ENCODE measurements at regions not wholly inside any gene's neighbourhood (a gene's known extent, or its start where the extent isn't known, plus 50 kb on each side); places are given as distances from the start of the nearest gene placed in this dataset.

GRCh38 chr14:51520087-51520486 is 131.6 kb upstream of the FRMD6 start:
- DNase-seq (ENCODE audit: low read depth, low spot score), result no peak
- TF ChIP-seq SUZ12 (IDR thresholded peaks at IDR 0.05; ENCODE audit: extremely low read depth, insufficient read depth, insufficient read length), result no peak
- no peak for TF ChIP-seq YY1 (IDR thresholded peaks at IDR 0.05; ENCODE audit: insufficient read depth, insufficient read length)
- no peak for TF ChIP-seq ZNF274 (IDR thresholded peaks at IDR 0.05; ENCODE audit: low read depth, low read length)
- Histone ChIP-seq H3K9ac (ENCODE audit: insufficient read length, low read depth) (no peak overlapping the region), H3K27me3 (ENCODE audit: insufficient read depth, insufficient read length) (no peaks in the 10 kb centered on the region), H3K9me3 (ENCODE audit: insufficient read depth, low read length) (no peaks in the 10 kb centered on the region), H3K4me3 (ENCODE audit: insufficient read length, low read depth) (no peak overlapping the region), H3K4me1 (ENCODE audit: insufficient read depth, insufficient read length) (no peaks in the 10 kb centered on the region), H3K36me3 (ENCODE audit: insufficient read depth, insufficient read length, low read length) (no peaks in the 10 kb centered on the region)

- Histone ChIP-seq H3K4me3 (ENCODE audit: insufficient read length, low read depth) (no peak overlapping the region), H3K9me3 (ENCODE audit: insufficient read depth, low read length) (no peaks in the 10 kb centered on the region), H3K9ac (ENCODE audit: insufficient read length, low read depth) (no peak overlapping the region), H3K36me3 (ENCODE audit: insufficient read depth, insufficient read length, low read length) (no peaks in the 10 kb centered on the region), H3K27me3 (ENCODE audit: insufficient read depth, insufficient read length) (no peaks in the 10 kb centered on the region), H3K4me1 (ENCODE audit: insufficient read depth, insufficient read length) (no peaks in the 10 kb centered on the region)
- no peak for DNase-seq (ENCODE audit: low read depth, low spot score)
- TF ChIP-seq YY1 (IDR thresholded peaks at IDR 0.05; ENCODE audit: insufficient read depth, insufficient read length), result no peak
- no peak for TF ChIP-seq SUZ12 (IDR thresholded peaks at IDR 0.05; ENCODE audit: extremely low read depth, insufficient read depth, insufficient read length)
- no peak for TF ChIP-seq ZNF274 (IDR thresholded peaks at IDR 0.05; ENCODE audit: low read depth, low read length)
Measured at GRCh38 chr14:51521764-51522163, 129.9 kb upstream of the FRMD6 start.

- Histone ChIP-seq H3K9ac (ENCODE audit: insufficient read length, low read depth) (no peak overlapping the region), H3K4me3 (ENCODE audit: insufficient read length, low read depth) (no peak overlapping the region), H3K9me3 (ENCODE audit: insufficient read depth, low read length) (no peaks in the 10 kb centered on the region), H3K27me3 (ENCODE audit: insufficient read depth, insufficient read length) (no peaks in the 10 kb centered on the region), H3K4me1 (ENCODE audit: insufficient read depth, insufficient read length) (no peaks in the 10 kb centered on the region), H3K36me3 (ENCODE audit: insufficient read depth, insufficient read length, low read length) (no peaks in the 10 kb centered on the region)
- DNase-seq (ENCODE audit: low read depth, low spot score), result no peak
- TF ChIP-seq SUZ12 (IDR thresholded peaks at IDR 0.05; ENCODE audit: extremely low read depth, insufficient read depth, insufficient read length) (no peak), ZNF274 (IDR thresholded peaks at IDR 0.05; ENCODE audit: low read depth, low read length) (no peak), YY1 (IDR thresholded peaks at IDR 0.05; ENCODE audit: insufficient read depth, insufficient read length) (no peak)
Measured at GRCh38 chr14:51523243-51523642, 128.5 kb upstream of the FRMD6 start.

GRCh38 chr14:51525739-51526138 is 126.0 kb upstream of the FRMD6 start:
- Histone ChIP-seq H3K36me3 (ENCODE audit: insufficient read depth, insufficient read length, low read length) (no peaks in the 10 kb centered on the region), H3K9ac (ENCODE audit: insufficient read length, low read depth) (no peak overlapping the region), H3K27me3 (ENCODE audit: insufficient read depth, insufficient read length) (no peaks in the 10 kb centered on the region), H3K4me1 (ENCODE audit: insufficient read depth, insufficient read length) (no peaks in the 10 kb centered on the region), H3K9me3 (ENCODE audit: insufficient read depth, low read length) (no peaks in the 10 kb centered on the region), H3K4me3 (ENCODE audit: insufficient read length, low read depth) (no peak overlapping the region)
- TF ChIP-seq YY1 (IDR thresholded peaks at IDR 0.05; ENCODE audit: insufficient read depth, insufficient read length), result no peak
- no peak for TF ChIP-seq ZNF274 (IDR thresholded peaks at IDR 0.05; ENCODE audit: low read depth, low read length)
- no peak for TF ChIP-seq SUZ12 (IDR thresholded peaks at IDR 0.05; ENCODE audit: extremely low read depth, insufficient read depth, insufficient read length)
- no peak for DNase-seq (ENCODE audit: low read depth, low spot score)

- no peak for DNase-seq (ENCODE audit: low read depth, low spot score)
- TF ChIP-seq YY1 (IDR thresholded peaks at IDR 0.05; ENCODE audit: insufficient read depth, insufficient read length) (no peak), ZNF274 (IDR thresholded peaks at IDR 0.05; ENCODE audit: low read depth, low read length) (no peak), SUZ12 (IDR thresholded peaks at IDR 0.05; ENCODE audit: extremely low read depth, insufficient read depth, insufficient read length) (no peak)
- no peak overlapping the region for H3K4me3 ChIP-seq (ENCODE audit: insufficient read length, low read depth)
Measured at GRCh38 chr14:51527073-51527472, 124.6 kb upstream of the FRMD6 start.

GRCh38 chr14:51529736-51530135 is 122.0 kb upstream of the FRMD6 start:
- Histone ChIP-seq H3K9me3 (ENCODE audit: insufficient read depth, low read length) (no peaks in the 10 kb centered on the region), H3K4me1 (ENCODE audit: insufficient read depth, insufficient read length) (no peaks in the 10 kb centered on the region), H3K4me3 (ENCODE audit: insufficient read length, low read depth) (no peak overlapping the region), H3K9ac (ENCODE audit: insufficient read length, low read depth) (no peak overlapping the region), H3K27me3 (ENCODE audit: insufficient read depth, insufficient read length) (no peaks in the 10 kb centered on the region), H3K36me3 (ENCODE audit: insufficient read depth, insufficient read length, low read length) (no peaks in the 10 kb centered on the region)
- no peak for DNase-seq (ENCODE audit: low read depth, low spot score)
- TF ChIP-seq YY1 (IDR thresholded peaks at IDR 0.05; ENCODE audit: insufficient read depth, insufficient read length), result no peak
- TF ChIP-seq ZNF274 (IDR thresholded peaks at IDR 0.05; ENCODE audit: low read depth, low read length), result no peak
- TF ChIP-seq SUZ12 (IDR thresholded peaks at IDR 0.05; ENCODE audit: extremely low read depth, insufficient read depth, insufficient read length), result no peak

More at GRCh38 chr14:51527073-51527472, 124.6 kb upstream of the FRMD6 start:
- no peaks in the 10 kb centered on the region for H3K27me3 ChIP-seq (ENCODE audit: insufficient read depth, insufficient read length)
- no peaks in the 10 kb centered on the region for H3K9me3 ChIP-seq (ENCODE audit: insufficient read depth, low read length)
- H3K36me3 ChIP-seq (ENCODE audit: insufficient read depth, insufficient read length, low read length), result no peaks in the 10 kb centered on the region
- H3K9ac ChIP-seq (ENCODE audit: insufficient read length, low read depth), result no peak overlapping the region
- H3K4me1 ChIP-seq (ENCODE audit: insufficient read depth, insufficient read length), result no peaks in the 10 kb centered on the region

GRCh38 chr14:51533160-51533559 is 118.5 kb upstream of the FRMD6 start:
- Histone ChIP-seq H3K36me3 (ENCODE audit: insufficient read depth, insufficient read length, low read length) (no peaks in the 10 kb centered on the region), H3K4me1 (ENCODE audit: insufficient read depth, insufficient read length) (no peaks in the 10 kb centered on the region), H3K9ac (ENCODE audit: insufficient read length, low read depth) (no peak overlapping the region), H3K9me3 (ENCODE audit: insufficient read depth, low read length) (no peaks in the 10 kb centered on the region), H3K27me3 (ENCODE audit: insufficient read depth, insufficient read length) (no peaks in the 10 kb centered on the region), H3K4me3 (ENCODE audit: insufficient read length, low read depth) (no peak overlapping the region)
- DNase-seq (ENCODE audit: low read depth, low spot score), result no peak
- TF ChIP-seq ZNF274 (IDR thresholded peaks at IDR 0.05; ENCODE audit: low read depth, low read length) (no peak), YY1 (IDR thresholded peaks at IDR 0.05; ENCODE audit: insufficient read depth, insufficient read length) (no peak), SUZ12 (IDR thresholded peaks at IDR 0.05; ENCODE audit: extremely low read depth, insufficient read depth, insufficient read length) (no peak)
